ENCODE measurements at regions not wholly inside any gene's neighbourhood (a gene's known extent, or its start where the extent isn't known, plus 50 kb on each side); places are given as distances from the start of the nearest gene placed in this dataset.

DNA sequence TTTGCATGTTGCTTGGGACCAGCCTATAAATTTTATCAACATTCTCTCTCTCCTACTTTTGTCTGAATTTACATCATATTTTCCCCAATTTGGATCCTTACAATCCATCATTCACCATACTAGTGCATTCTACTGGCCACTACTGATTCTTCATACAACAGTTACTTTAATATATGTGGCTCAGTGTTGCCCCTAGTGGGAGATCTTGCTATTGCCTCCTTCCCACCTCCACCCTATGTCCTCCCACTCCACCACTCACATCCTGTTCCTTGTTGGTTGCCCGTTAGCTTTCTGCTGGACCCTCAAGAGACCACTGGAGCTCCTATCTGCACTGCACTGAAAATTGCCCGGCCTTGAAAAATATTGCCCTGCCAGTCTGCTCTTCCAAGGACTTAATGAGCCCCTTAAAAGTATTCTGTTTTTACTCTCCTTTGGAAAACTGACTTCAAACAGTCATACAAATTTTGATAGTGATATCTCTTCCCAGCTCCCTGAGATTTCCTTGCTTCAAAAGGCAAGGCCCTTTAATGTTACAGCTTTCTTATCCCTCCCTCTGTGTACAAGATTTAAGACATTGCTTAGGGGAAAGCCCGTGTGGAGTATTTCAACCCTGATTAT lies 243.2 kb upstream of the TMEM229A start:
- TF ChIP-seq POLR2A (IDR thresholded peaks at IDR 0.05) (no peak), EP300 (IDR thresholded peaks at IDR 0.05) (no peak), POLR2AphosphoS5 (IDR thresholded peaks at IDR 0.05) (no peak)
- TF ChIP-seq, protein P1, sequence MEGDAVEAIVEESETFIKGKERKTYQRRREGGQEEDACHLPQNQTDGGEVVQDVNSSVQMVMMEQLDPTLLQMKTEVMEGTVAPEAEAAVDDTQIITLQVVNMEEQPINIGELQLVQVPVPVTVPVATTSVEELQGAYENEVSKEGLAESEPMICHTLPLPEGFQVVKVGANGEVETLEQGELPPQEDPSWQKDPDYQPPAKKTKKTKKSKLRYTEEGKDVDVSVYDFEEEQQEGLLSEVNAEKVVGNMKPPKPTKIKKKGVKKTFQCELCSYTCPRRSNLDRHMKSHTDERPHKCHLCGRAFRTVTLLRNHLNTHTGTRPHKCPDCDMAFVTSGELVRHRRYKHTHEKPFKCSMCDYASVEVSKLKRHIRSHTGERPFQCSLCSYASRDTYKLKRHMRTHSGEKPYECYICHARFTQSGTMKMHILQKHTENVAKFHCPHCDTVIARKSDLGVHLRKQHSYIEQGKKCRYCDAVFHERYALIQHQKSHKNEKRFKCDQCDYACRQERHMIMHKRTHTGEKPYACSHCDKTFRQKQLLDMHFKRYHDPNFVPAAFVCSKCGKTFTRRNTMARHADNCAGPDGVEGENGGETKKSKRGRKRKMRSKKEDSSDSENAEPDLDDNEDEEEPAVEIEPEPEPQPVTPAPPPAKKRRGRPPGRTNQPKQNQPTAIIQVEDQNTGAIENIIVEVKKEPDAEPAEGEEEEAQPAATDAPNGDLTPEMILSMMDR (IDR thresholded peaks at IDR 0.05): no peak
